GM12875 (cell line): ENCODE measurements at regions not wholly inside any gene's neighbourhood (a gene's known extent, or its start where the extent isn't known, plus 50 kb on each side); places are given as distances from the start of the nearest gene placed in this dataset.

Experiments used
- H3K4me3 ChIP-seq: one replicate; pipeline ENCODE4 v1.5.1; 2011; ENCODE audit warnings: low read depth, low read length, control low read depth
- CTCF ChIP-seq: IDR thresholded peaks from 2 replicates; pipeline ENCODE4 v1.5.1; 2011; ENCODE audit warnings: low read depth, mild to moderate bottlenecking, control low read depth, inconsistent platforms, low read length, moderate library complexity, borderline replicate concordance; ENCODE audit not compliant: insufficient read depth

GRCh38 chr10:58948303-58948702 is 228.1 kb upstream of the PHYHIPL start:
- H3K4me3 ChIP-seq = no peak overlapping the region
- TF ChIP-seq CTCF = no peak

GRCh38 chr10:58950618-58951017 is 225.8 kb upstream of the PHYHIPL start:
- no peak for TF ChIP-seq CTCF
- no peak overlapping the region for H3K4me3 ChIP-seq

GRCh38 chr10:58951087-58951486 is 225.4 kb upstream of the PHYHIPL start:
- no peak for TF ChIP-seq CTCF
- H3K4me3 ChIP-seq = no peak overlapping the region

- TF ChIP-seq CTCF = no peak
- no peak overlapping the region for H3K4me3 ChIP-seq
Measured at GRCh38 chr10:58951746-58952145, 224.7 kb upstream of the PHYHIPL start.

GRCh38 chr10:58952162-58952601 is 224.3 kb upstream of the PHYHIPL start:
- no peak for TF ChIP-seq CTCF
- H3K4me3 ChIP-seq = no peak overlapping the region

- no peak overlapping the region for H3K4me3 ChIP-seq
- peak; percentile 57 for TF ChIP-seq CTCF
Measured at GRCh38 chr10:58952747-58953466, 223.5 kb upstream of the PHYHIPL start.

GRCh38 chr10:58954178-58954577 is 222.3 kb upstream of the PHYHIPL start:
- no peak for TF ChIP-seq CTCF

More at GRCh38 chr10:58954178-58954577, 222.3 kb upstream of the PHYHIPL start:
- H3K4me3 ChIP-seq = no peak overlapping the region
